Embryonic facial prominence (tissue), 1 donor: ENCODE measurements at regions not wholly inside any gene's neighbourhood (a gene's known extent, or its start where the extent isn't known, plus 50 kb on each side); places are given as distances from the start of the nearest gene placed in this dataset.
"Not testable (repeated sequence)": the region's sequence is repeated elsewhere in the genome, so short reads cannot be mapped to it uniquely, and the experiment has no call there.

ENCODE experiments used
- DNase-seq: peaks from one replicate; pipeline ENCODE4 v3.0.0-alpha.2; 2016; ENCODE audit errors: extremely low spot score

GRCh38 chr3:95750097-95750496, 1064.3 kb upstream of the EPHA6 start:
- no peak for DNase-seq

GRCh38 chr3:95751509-95751908, 1062.9 kb upstream of the EPHA6 start:
- no peak for DNase-seq

- DNase-seq, result no peak
Observed at GRCh38 chr3:95752199-95752598, 1062.2 kb upstream of the EPHA6 start.

GRCh38 chr3:95758707-95759106, 1055.7 kb upstream of the EPHA6 start:
- no peak for DNase-seq

- no peak for DNase-seq
Observed at GRCh38 chr3:95759614-95760301, 1054.6 kb upstream of the EPHA6 start.

GRCh38 chr3:95775486-95776094, 1038.8 kb upstream of the EPHA6 start:
- DNase-seq, result no peak

- no peak for DNase-seq
Observed at GRCh38 chr3:95781598-95781997, 1032.8 kb upstream of the EPHA6 start.

GRCh38 chr3:95789111-95789510, 1025.3 kb upstream of the EPHA6 start:
- DNase-seq, result no peak

- DNase-seq, result no peak
Observed at GRCh38 chr3:95797081-95797480, 1017.3 kb upstream of the EPHA6 start.

- no peak for DNase-seq
Observed at GRCh38 chr3:95798628-95799027, 1015.8 kb upstream of the EPHA6 start.

- DNase-seq, result no peak
Observed at GRCh38 chr3:95810462-95810861, 1003.9 kb upstream of the EPHA6 start.

GRCh38 chr3:95813244-95813643, 1001.1 kb upstream of the EPHA6 start:
- no peak for DNase-seq

GRCh38 chr3:95815828-95816227, 998.6 kb upstream of the EPHA6 start:
- DNase-seq, result no peak

- no peak for DNase-seq
Observed at GRCh38 chr3:95826419-95826818, 988.0 kb upstream of the EPHA6 start.

GRCh38 chr3:95832146-95832545, 982.2 kb upstream of the EPHA6 start:
- no peak for DNase-seq

GRCh38 chr3:95860628-95861027, 953.8 kb upstream of the EPHA6 start:
- not testable (repeated sequence) for DNase-seq

- no peak for DNase-seq
Observed at GRCh38 chr3:95883801-95884200, 930.6 kb upstream of the EPHA6 start.

GRCh38 chr3:95886616-95887015, 927.8 kb upstream of the EPHA6 start:
- DNase-seq, result no peak

- DNase-seq, result no peak
Observed at GRCh38 chr3:95887114-95887513, 927.3 kb upstream of the EPHA6 start.

GRCh38 chr3:95894820-95895219, 919.6 kb upstream of the EPHA6 start:
- DNase-seq, result no peak

- no peak for DNase-seq
Observed at GRCh38 chr3:95899494-95899893, 914.9 kb upstream of the EPHA6 start.

- DNase-seq, result no peak
Observed at GRCh38 chr3:95899911-95900310, 914.5 kb upstream of the EPHA6 start.

GRCh38 chr3:95901948-95902347, 912.4 kb upstream of the EPHA6 start:
- DNase-seq, result no peak

- no peak for DNase-seq
Observed at GRCh38 chr3:95905182-95905581, 909.2 kb upstream of the EPHA6 start.
